Peyer's patch (tissue), 4 donors: ENCODE measurements at regions not wholly inside any gene's neighbourhood (a gene's known extent, or its start where the extent isn't known, plus 50 kb on each side); places are given as distances from the start of the nearest gene placed in this dataset.

Experiments
- CTCF ChIP-seq, 6 experiments: fragments of 450-650 bp in 4 of 6; fragments of 200-600 bp in 2 of 6; sonication (generic) in 1 of 6; IDR thresholded peaks; one replicate each; pipeline ENCODE4 v1.5.1; 2017 to 2019; ENCODE audit warnings: antibody characterized with exemption in 6 of 6, mild to moderate bottlenecking in 3 of 6, moderate library complexity in 1 of 6
- POLR2A ChIP-seq, 2 donors: fragments of 450-650 bp; IDR thresholded peaks; one replicate each; pipeline ENCODE4 v1.5.1; 2017; ENCODE audit warnings: antibody characterized with exemption in 2 of 2, mild to moderate bottlenecking in 2 of 2, moderate library complexity in 2 of 2

GRCh38 chr6:22716721-22717120, 147.4 kb downstream of the HDGFL1 start:
- no peak for TF ChIP-seq CTCF (IDR thresholded peaks at IDR 0.05)
- TF ChIP-seq POLR2A (IDR thresholded peaks at IDR 0.05), result no peak
